ENCODE measurements at regions not wholly inside any gene's neighbourhood (a gene's known extent, or its start where the extent isn't known, plus 50 kb on each side); places are given as distances from the start of the nearest gene placed in this dataset.

DNA sequence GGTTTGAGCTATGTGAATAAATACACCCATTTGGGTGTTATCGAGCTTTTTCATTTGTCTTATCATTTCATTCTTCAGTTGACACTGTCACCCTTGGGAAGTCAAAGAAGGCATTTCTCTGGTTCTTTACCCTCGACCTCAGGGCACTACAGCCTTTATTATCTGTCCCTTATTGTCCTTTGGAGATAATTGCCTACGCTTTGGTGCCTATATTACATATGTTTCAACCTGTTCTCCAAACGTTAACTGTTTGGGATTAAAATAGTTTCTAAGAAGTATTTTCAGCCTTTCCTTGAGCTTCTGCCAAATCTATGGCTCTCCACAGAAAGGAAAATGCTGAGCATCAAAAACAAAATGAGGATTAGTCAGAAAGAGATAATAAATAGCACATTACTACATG, 395.4 kb upstream of the ADAMTS9 start:
- TF ChIP-seq CTCF (IDR thresholded peaks at IDR 0.05) (no peak), POLR2A (IDR thresholded peaks at IDR 0.05; ENCODE audit: low read depth) (no peak), POLR2AphosphoS5 (IDR thresholded peaks at IDR 0.05) (no peak), EP300 (IDR thresholded peaks at IDR 0.05) (no peak)
